Colonic mucosa (tissue), 4 donors: ENCODE measurements at regions not wholly inside any gene's neighbourhood (a gene's known extent, or its start where the extent isn't known, plus 50 kb on each side); places are given as distances from the start of the nearest gene placed in this dataset.

Experiments used
- DNase-seq: peaks from one replicate; pipeline ENCODE4 v3.0.0-alpha.2; 2020
- H3K27ac ChIP-seq: fragments of 200-600 bp; one replicate; pipeline ENCODE4 v1.8.0; 2021
- H3K27me3 ChIP-seq: fragments of 200-600 bp; one replicate; pipeline ENCODE4 v1.8.0; 2021
- H3K36me3 ChIP-seq: fragments of 200-600 bp; one replicate; pipeline ENCODE4 v1.8.0; 2021
- H3K4me1 ChIP-seq: fragments of 200-600 bp; one replicate; pipeline ENCODE4 v1.8.0; 2021; ENCODE audit warnings: mild to moderate bottlenecking
- H3K4me3 ChIP-seq: fragments of 200-600 bp; one replicate; pipeline ENCODE4 v1.8.0; 2021
- H3K9ac ChIP-seq, 2 donors: one replicate each; pipeline ENCODE4 v1.7.0; 2013; ENCODE audit warnings: control low read depth in 2 of 2, low read depth in 2 of 2, low read length in 2 of 2
- H3K9me3 ChIP-seq: fragments of 200-600 bp; one replicate; pipeline ENCODE4 v1.8.0; 2021
- CTCF ChIP-seq: fragments of 200-600 bp; IDR thresholded peaks from one replicate; pipeline ENCODE4 v1.8.0; 2022; ENCODE audit warnings: antibody characterized with exemption, mild to moderate bottlenecking
- intact Hi-C: fragments of 100-400 bp; cut with DNase I; formaldehyde crosslinking; loops from one replicate; pipeline ENCODE4 v1.14.1; 2022
- donor health status: healthy.
- donor health status: DM: no; HTN: no; CAD: no.
- donor health status: DM: no; HTN: no; CAD: no.

- H3K9ac ChIP-seq: no peak overlapping the region
- TF ChIP-seq CTCF: no peak
- no peaks in the 10 kb centered on the region for H3K4me1 ChIP-seq
- no peak for DNase-seq
- no peak overlapping the region for H3K27ac ChIP-seq
- intact Hi-C loops: no loop called here
- H3K36me3 ChIP-seq: no peaks in the 10 kb centered on the region
- H3K4me3 ChIP-seq: no peak overlapping the region
- H3K27me3 ChIP-seq: no peaks in the 10 kb centered on the region
- H3K9me3 ChIP-seq: no peaks in the 10 kb centered on the region
Observed at GRCh38 chr2:41502752-41503151, 545.1 kb upstream of the PKDCC start.

DNA sequence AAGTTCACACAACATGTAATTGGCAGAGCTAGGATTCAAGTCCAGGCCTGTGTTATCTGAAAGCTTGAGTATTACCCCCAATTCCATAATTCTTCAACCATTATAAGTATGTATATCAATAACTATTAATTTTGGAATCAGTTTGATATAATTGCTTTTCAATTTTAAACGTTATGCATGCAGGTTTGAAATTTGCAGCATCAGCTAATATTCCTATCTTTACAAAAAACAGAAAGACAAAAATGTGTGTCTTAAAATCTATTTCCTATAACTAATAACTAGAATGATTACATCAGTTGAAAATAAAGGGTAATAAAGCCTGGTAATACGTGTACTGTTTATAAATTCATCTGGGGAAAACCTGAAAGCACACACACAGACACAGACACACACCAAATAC lies 543.3 kb upstream of the PKDCC start:
- H3K9me3 ChIP-seq: no peaks in the 10 kb centered on the region
- no peaks in the 10 kb centered on the region for H3K4me1 ChIP-seq
- H3K27ac ChIP-seq: no peak overlapping the region
- H3K27me3 ChIP-seq: no peaks in the 10 kb centered on the region
- H3K36me3 ChIP-seq: no peaks in the 10 kb centered on the region
- no peak for DNase-seq
- no peak overlapping the region for H3K4me3 ChIP-seq
- intact Hi-C loops: no loop called here
- no peak for TF ChIP-seq CTCF
- no peak overlapping the region for H3K9ac ChIP-seq

DNA sequence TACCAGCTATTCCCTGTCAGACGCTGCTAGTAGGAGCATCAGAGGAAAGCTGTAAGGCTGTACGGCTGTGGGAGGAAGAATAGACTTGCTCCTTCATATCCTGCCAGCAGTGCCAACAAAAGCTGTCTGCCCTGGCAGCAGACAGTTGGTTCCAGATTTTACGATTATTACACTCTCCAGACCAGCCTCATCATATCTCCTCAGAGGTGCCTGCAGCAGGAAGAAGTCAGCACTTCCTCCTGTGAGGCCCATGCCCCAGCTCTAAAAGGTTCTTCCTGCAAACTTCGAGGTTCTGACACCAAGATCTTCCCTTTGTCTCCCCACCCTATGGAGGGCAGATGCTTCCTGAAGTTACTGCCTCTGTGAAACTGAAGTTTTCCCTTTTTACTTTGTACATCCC lies 537.7 kb upstream of the PKDCC start:
- H3K9ac ChIP-seq: no peak overlapping the region

DNA sequence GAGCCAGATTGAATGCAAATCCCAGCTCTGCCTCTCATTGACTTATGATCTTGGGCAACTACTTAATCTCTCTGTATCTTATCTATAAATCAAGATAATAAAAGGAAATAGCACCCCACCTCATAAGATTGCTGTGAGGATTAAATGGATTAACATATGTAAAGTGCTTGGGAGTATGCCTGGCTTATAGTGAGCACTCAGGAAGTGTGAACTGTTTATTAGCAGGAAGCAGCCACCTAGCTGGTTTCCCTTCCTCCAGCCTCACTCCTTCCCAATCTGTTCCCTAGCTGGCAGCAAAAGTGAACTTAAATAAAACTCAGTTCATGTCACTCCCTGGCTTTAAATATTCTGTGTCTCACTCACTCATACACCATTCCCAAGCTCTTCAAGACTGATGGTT lies 526.6 kb upstream of the PKDCC start:
- intact Hi-C loops: no loop called here
- no peak for TF ChIP-seq CTCF
- Histone ChIP-seq H3K9ac (no peak overlapping the region), H3K27ac (no peak overlapping the region), H3K27me3 (no peaks in the 10 kb centered on the region), H3K4me3 (no peak overlapping the region), H3K9me3 (no peaks in the 10 kb centered on the region), H3K36me3 (no peaks in the 10 kb centered on the region), H3K4me1 (no peaks in the 10 kb centered on the region)
- DNase-seq: no peak

More for the DNA sequence above, 537.7 kb upstream of the PKDCC start:
- no peak overlapping the region for H3K4me3 ChIP-seq
- H3K27me3 ChIP-seq: no peaks in the 10 kb centered on the region
- no peak for TF ChIP-seq CTCF
- no peak for DNase-seq
- intact Hi-C loops: no loop called here
- H3K36me3 ChIP-seq: no peaks in the 10 kb centered on the region
- H3K4me1 ChIP-seq: no peaks in the 10 kb centered on the region
- no peaks in the 10 kb centered on the region for H3K9me3 ChIP-seq
- no peak overlapping the region for H3K27ac ChIP-seq

GRCh38 chr2:41527525-41528323 lies 520.1 kb upstream of the PKDCC start:
- no peak for TF ChIP-seq CTCF
- Histone ChIP-seq H3K9me3 (no peaks in the 10 kb centered on the region), H3K4me3 (no peak overlapping the region), H3K9ac (no peak overlapping the region), H3K36me3 (no peaks in the 10 kb centered on the region), H3K4me1 (no peaks in the 10 kb centered on the region), H3K27me3 (no peaks in the 10 kb centered on the region), H3K27ac (no peak overlapping the region)
- no peak for DNase-seq
- intact Hi-C loops: no loop called here
